ENCODE measurements at regions not wholly inside any gene's neighbourhood (a gene's known extent, or its start where the extent isn't known, plus 50 kb on each side); places are given as distances from the start of the nearest gene placed in this dataset.

GRCh38 chr6:63149730-63150129 is 61.5 kb upstream of the FKBP1C start:
- ChIA-PET CTCF (no interaction called here), POLR2A (ENCODE audit: low non-redundant PET) (no interaction called here)
- TF ChIP-seq, protein P1, sequence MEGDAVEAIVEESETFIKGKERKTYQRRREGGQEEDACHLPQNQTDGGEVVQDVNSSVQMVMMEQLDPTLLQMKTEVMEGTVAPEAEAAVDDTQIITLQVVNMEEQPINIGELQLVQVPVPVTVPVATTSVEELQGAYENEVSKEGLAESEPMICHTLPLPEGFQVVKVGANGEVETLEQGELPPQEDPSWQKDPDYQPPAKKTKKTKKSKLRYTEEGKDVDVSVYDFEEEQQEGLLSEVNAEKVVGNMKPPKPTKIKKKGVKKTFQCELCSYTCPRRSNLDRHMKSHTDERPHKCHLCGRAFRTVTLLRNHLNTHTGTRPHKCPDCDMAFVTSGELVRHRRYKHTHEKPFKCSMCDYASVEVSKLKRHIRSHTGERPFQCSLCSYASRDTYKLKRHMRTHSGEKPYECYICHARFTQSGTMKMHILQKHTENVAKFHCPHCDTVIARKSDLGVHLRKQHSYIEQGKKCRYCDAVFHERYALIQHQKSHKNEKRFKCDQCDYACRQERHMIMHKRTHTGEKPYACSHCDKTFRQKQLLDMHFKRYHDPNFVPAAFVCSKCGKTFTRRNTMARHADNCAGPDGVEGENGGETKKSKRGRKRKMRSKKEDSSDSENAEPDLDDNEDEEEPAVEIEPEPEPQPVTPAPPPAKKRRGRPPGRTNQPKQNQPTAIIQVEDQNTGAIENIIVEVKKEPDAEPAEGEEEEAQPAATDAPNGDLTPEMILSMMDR (conservative IDR thresholded peaks at IDR 0.05; ENCODE audit: low read depth) = no peak
- no peak overlapping the region for H3K27ac ChIP-seq
- DNase-seq (ENCODE audit: low spot score) = no peak

GRCh38 chr6:63154535-63154934 is 56.7 kb upstream of the FKBP1C start:
- TF ChIP-seq, protein P1 (conservative IDR thresholded peaks at IDR 0.05; ENCODE audit: low read depth) = no peak
- DNase-seq (ENCODE audit: low spot score) = no peak
- CTCF ChIA-PET = no interaction called here
- POLR2A ChIA-PET (ENCODE audit: low non-redundant PET) = no interaction called here
- no peak overlapping the region for H3K27ac ChIP-seq

All from RWPE1 (cell line).